ENCODE measurements at regions not wholly inside any gene's neighbourhood (a gene's known extent, or its start where the extent isn't known, plus 50 kb on each side); places are given as distances from the start of the nearest gene placed in this dataset.

DNA sequence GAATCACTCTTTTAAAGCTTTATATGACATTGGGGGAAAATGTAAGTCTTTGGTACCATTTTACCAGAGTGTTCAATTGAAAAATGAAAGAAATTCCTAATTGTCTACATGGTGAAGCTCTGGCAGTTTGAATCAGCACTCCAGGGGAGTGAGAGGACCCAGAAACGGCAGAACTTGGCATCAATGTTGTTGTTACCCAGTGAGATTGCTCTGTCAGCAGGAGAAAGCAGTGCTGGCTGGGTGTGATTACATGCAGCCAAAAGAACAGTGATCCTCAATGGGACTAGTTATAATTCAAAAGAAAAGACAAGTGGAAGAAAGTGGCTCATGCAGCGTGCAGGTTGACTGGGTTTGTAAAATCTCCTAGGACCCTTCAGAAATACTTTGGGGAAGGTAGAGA is 206.4 kb downstream of the PTPRC start:
- no peaks in the 10 kb centered on the region for H3K79me2 ChIP-seq (ENCODE audit: low read length)
- H4K20me1 ChIP-seq (ENCODE audit: insufficient read depth, low read length) = no peaks in the 10 kb centered on the region
- no peaks in the 10 kb centered on the region for H3K27me3 ChIP-seq (ENCODE audit: low read depth, low read length)
- no peaks in the 10 kb centered on the region for H3K9me3 ChIP-seq (ENCODE audit: insufficient read depth, low read length)
- no peak overlapping the region for H2AFZ ChIP-seq (ENCODE audit: low read depth, low read length)
- H3K27ac ChIP-seq (ENCODE audit: low read length) = no peak overlapping the region
- TF ChIP-seq, protein P1, sequence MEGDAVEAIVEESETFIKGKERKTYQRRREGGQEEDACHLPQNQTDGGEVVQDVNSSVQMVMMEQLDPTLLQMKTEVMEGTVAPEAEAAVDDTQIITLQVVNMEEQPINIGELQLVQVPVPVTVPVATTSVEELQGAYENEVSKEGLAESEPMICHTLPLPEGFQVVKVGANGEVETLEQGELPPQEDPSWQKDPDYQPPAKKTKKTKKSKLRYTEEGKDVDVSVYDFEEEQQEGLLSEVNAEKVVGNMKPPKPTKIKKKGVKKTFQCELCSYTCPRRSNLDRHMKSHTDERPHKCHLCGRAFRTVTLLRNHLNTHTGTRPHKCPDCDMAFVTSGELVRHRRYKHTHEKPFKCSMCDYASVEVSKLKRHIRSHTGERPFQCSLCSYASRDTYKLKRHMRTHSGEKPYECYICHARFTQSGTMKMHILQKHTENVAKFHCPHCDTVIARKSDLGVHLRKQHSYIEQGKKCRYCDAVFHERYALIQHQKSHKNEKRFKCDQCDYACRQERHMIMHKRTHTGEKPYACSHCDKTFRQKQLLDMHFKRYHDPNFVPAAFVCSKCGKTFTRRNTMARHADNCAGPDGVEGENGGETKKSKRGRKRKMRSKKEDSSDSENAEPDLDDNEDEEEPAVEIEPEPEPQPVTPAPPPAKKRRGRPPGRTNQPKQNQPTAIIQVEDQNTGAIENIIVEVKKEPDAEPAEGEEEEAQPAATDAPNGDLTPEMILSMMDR (IDR thresholded peaks at IDR 0.05; ENCODE audit: low read depth, low read length) = no peak
- TF ChIP-seq EZH2phosphoT487 (IDR thresholded peaks at IDR 0.05; ENCODE audit: low read depth) = no peak
- H3K9ac ChIP-seq (ENCODE audit: low read length) = no peak overlapping the region
- H3K36me3 ChIP-seq (replicated peaks; ENCODE audit: low read depth, low read length) = peaks cover 2% of the 10 kb centered on the region
- H3K4me1 ChIP-seq (ENCODE audit: low read length) = no peaks in the 10 kb centered on the region
- no peak overlapping the region for H3K4me2 ChIP-seq (ENCODE audit: low read length)
- H3K4me3 ChIP-seq (ENCODE audit: low read length) = no peak overlapping the region

DNA sequence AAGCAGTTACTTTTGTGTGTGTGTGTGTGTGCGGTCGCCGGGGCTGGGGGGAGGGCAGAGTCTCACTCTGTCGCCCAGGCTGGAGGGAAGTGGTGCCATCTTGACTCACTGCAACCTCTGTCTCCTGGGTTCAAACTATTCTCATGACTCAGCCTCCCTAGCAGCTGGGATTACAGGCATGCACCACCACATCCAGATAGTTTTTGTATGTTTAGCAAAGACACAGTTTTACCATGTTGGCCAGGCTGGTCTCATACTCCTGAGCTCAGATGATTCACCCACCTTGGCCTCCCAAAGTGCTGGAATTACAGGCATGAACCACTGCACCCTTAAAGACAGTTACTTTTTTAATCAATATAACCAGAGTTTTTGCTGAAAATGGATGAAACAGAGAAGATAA is 207.0 kb downstream of the PTPRC start:
- Histone ChIP-seq H3K4me2 (ENCODE audit: low read length) (no peak overlapping the region), H2AFZ (ENCODE audit: low read depth, low read length) (no peak overlapping the region), H4K20me1 (ENCODE audit: insufficient read depth, low read length) (no peaks in the 10 kb centered on the region), H3K27ac (ENCODE audit: low read length) (no peak overlapping the region), H3K36me3 (replicated peaks; ENCODE audit: low read depth, low read length) (peaks cover 2% of the 10 kb centered on the region), H3K9me3 (ENCODE audit: insufficient read depth, low read length) (no peaks in the 10 kb centered on the region), H3K9ac (ENCODE audit: low read length) (no peak overlapping the region), H3K27me3 (ENCODE audit: low read depth, low read length) (no peaks in the 10 kb centered on the region), H3K4me1 (ENCODE audit: low read length) (no peaks in the 10 kb centered on the region), H3K79me2 (ENCODE audit: low read length) (no peaks in the 10 kb centered on the region), H3K4me3 (ENCODE audit: low read length) (no peak overlapping the region)
- TF ChIP-seq, protein P1 (IDR thresholded peaks at IDR 0.05; ENCODE audit: low read depth, low read length) = no peak
- TF ChIP-seq EZH2phosphoT487 (IDR thresholded peaks at IDR 0.05; ENCODE audit: low read depth) = no peak

DNA sequence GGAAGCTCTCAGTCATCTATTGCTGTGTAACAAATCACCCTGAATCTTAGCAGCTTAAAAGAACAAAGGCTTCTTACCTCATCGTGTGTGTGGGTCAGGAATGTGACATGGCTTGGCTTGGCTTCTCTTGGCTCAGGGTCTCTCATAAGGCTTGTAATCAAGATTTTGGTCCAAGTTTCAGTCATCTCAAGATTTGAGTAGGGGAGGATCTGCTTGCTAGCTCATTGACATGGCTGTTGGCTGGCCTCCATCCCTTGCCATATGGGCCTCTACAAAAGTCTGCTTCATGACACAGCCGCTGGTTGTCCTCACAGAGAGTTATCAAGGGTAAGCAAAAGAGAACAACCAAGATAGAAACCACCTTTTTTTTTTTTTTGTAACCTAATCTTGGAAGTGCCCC is 207.7 kb downstream of the PTPRC start:
- Histone ChIP-seq H3K9me3 (ENCODE audit: insufficient read depth, low read length) (no peaks in the 10 kb centered on the region), H3K4me2 (ENCODE audit: low read length) (no peak overlapping the region), H3K9ac (ENCODE audit: low read length) (no peak overlapping the region), H3K79me2 (ENCODE audit: low read length) (no peaks in the 10 kb centered on the region), H4K20me1 (ENCODE audit: insufficient read depth, low read length) (no peaks in the 10 kb centered on the region), H3K4me3 (ENCODE audit: low read length) (no peak overlapping the region), H3K27me3 (ENCODE audit: low read depth, low read length) (no peaks in the 10 kb centered on the region), H3K36me3 (replicated peaks; ENCODE audit: low read depth, low read length) (peaks cover 2% of the 10 kb centered on the region), H3K4me1 (ENCODE audit: low read length) (no peaks in the 10 kb centered on the region), H2AFZ (ENCODE audit: low read depth, low read length) (no peak overlapping the region), H3K27ac (ENCODE audit: low read length) (no peak overlapping the region)
- no peak for TF ChIP-seq EZH2phosphoT487 (IDR thresholded peaks at IDR 0.05; ENCODE audit: low read depth)
- TF ChIP-seq, protein P1 (IDR thresholded peaks at IDR 0.05; ENCODE audit: low read depth, low read length) = no peak

DNA sequence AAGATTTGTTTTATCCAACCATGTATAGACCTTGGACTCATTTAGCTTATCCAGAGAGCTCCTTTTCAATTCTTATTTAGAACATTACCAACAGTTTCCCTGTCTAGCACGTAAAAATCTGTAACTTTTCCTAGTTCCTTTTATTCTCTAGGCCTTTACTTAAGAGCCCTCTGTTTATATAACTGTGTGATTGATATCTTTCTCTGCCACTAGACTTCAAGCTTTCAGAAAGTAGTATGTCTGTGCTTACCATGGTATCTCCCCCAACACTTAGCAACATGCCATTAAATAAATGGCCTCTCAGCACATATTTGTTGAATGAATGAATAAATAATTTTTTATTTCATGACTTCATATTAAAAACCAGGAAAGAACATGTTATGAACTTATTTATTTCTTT is 209.4 kb downstream of the PTPRC start:
- Histone ChIP-seq H3K9ac (ENCODE audit: low read length) (no peak overlapping the region), H2AFZ (ENCODE audit: low read depth, low read length) (no peak overlapping the region), H3K36me3 (replicated peaks; ENCODE audit: low read depth, low read length) (peaks cover 2% of the 10 kb centered on the region), H4K20me1 (ENCODE audit: insufficient read depth, low read length) (no peaks in the 10 kb centered on the region), H3K4me3 (ENCODE audit: low read length) (no peak overlapping the region), H3K27me3 (ENCODE audit: low read depth, low read length) (no peaks in the 10 kb centered on the region), H3K4me2 (ENCODE audit: low read length) (no peak overlapping the region), H3K79me2 (ENCODE audit: low read length) (no peaks in the 10 kb centered on the region), H3K4me1 (ENCODE audit: low read length) (no peaks in the 10 kb centered on the region), H3K9me3 (ENCODE audit: insufficient read depth, low read length) (no peaks in the 10 kb centered on the region), H3K27ac (ENCODE audit: low read length) (no peak overlapping the region)
- no peak for TF ChIP-seq EZH2phosphoT487 (IDR thresholded peaks at IDR 0.05; ENCODE audit: low read depth)
- TF ChIP-seq, protein P1 (IDR thresholded peaks at IDR 0.05; ENCODE audit: low read depth, low read length) = no peak

Data from OCI-LY3 (cell line).